OCI-LY7 (cell line): ENCODE measurements at regions not wholly inside any gene's neighbourhood (a gene's known extent, or its start where the extent isn't known, plus 50 kb on each side); places are given as distances from the start of the nearest gene placed in this dataset.

Experiments
- EZH2phosphoT487 ChIP-seq: fragments of 200-600 bp; sonication (generic); IDR thresholded peaks from 2 replicates; pipeline ENCODE4 v1.6.1; 2018; ENCODE audit warnings: low read depth, borderline replicate concordance, mild to moderate bottlenecking, mixed run types, antibody characterized with exemption, low read length, moderate library complexity, mixed read lengths
- TF ChIP-seq, protein P1 (sequence below): fragments of 200-600 bp; sonication (generic); conservative IDR thresholded peaks from 2 replicates; pipeline ENCODE4 v1.5.1; 2014; ENCODE audit warnings: mild to moderate bottlenecking, antibody characterized with exemption, low read length, moderate library complexity, mixed read lengths

- TF ChIP-seq, protein P1, sequence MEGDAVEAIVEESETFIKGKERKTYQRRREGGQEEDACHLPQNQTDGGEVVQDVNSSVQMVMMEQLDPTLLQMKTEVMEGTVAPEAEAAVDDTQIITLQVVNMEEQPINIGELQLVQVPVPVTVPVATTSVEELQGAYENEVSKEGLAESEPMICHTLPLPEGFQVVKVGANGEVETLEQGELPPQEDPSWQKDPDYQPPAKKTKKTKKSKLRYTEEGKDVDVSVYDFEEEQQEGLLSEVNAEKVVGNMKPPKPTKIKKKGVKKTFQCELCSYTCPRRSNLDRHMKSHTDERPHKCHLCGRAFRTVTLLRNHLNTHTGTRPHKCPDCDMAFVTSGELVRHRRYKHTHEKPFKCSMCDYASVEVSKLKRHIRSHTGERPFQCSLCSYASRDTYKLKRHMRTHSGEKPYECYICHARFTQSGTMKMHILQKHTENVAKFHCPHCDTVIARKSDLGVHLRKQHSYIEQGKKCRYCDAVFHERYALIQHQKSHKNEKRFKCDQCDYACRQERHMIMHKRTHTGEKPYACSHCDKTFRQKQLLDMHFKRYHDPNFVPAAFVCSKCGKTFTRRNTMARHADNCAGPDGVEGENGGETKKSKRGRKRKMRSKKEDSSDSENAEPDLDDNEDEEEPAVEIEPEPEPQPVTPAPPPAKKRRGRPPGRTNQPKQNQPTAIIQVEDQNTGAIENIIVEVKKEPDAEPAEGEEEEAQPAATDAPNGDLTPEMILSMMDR: no peak
- no peak for TF ChIP-seq EZH2phosphoT487
These were observed 693.1 kb downstream of the UTRN start for GRCh38 chr6:144978208-144978607.
